CD4-positive, alpha-beta T cell treated with Interleukin-2 at 100 ng/mL for 4 hours (primary cell): ENCODE measurements at regions not wholly inside any gene's neighbourhood (a gene's known extent, or its start where the extent isn't known, plus 50 kb on each side); places are given as distances from the start of the nearest gene placed in this dataset.
"Not testable (repeated sequence)": the region's sequence is repeated elsewhere in the genome, so short reads cannot be mapped to it uniquely, and the experiment has no call there.

Experiments used
- DNase-seq: peaks from one replicate; pipeline ENCODE4 v3.0.0-alpha.2; 2020; ENCODE audit warnings: low spot score

GRCh38 chr10:29751684-29752083 lies 116.9 kb upstream of the SVIL start:
- no peak for DNase-seq

GRCh38 chr10:29751240-29751639 lies 116.5 kb upstream of the SVIL start:
- no peak for DNase-seq

- DNase-seq: no peak
Observed at GRCh38 chr10:29749150-29749549, 114.4 kb upstream of the SVIL start.

- DNase-seq: no peak
Observed at GRCh38 chr10:29748109-29748650, 113.4 kb upstream of the SVIL start.

DNA sequence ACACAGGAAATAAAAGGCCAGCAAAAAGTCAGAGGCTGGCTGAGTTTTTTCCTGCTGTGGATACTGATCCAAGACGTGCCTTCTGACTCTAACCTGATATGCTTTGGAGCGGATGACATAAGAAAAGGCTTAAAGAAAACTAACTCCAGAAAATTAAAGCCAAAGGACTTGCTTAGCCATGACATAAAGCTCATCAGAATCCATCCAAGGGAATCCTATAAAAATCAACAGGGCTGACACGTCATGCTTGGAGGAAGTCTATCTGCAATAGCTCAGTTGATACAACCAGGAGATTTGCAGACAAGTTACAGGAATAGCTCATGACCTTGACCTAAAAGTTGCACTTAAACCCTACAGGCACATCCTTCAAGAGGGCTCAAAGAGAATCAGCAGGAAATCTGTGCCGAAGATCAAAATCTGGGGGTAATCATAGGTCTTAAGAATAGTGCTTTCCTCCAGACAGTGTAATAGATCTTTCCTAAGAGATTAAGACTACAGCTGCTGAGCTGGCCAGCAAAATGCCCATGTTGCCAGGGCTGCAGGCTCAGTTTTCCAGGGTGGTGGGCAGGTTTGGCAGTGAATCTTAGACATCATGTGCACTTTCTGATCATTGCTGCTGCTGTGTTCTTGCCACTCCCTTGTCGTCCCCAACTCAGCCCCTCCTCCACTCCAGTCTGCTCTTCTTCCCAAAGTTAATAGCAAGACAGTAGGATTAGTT lies 111.5 kb upstream of the SVIL start:
- DNase-seq: no peak

DNA sequence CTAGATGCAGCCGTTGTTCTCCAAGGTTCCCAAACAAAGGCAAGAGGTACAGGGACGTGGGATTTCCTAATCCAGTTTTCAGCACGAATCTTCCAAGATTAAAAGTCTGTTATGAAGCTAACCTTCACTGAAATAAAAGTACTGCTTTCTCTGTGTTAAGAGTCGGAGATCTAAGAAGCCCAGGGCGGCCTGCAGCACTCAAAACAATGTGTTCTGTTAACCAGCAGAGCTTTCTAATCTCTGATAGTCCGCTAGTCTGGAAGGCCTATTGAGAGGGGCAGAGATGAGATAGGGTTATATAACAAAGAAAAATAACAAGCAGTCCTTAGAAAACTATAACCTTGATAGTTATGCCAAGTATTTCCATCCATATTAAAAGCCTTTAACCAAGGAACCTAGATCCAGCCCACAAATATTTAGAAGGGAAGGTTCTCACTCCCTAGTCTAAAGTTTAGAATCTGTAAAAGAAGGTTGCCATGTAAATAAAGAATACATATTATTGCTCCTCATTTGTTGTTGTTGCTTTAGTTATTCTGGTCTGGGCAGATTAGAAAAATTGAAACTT lies 106.3 kb upstream of the SVIL start:
- no peak for DNase-seq

GRCh38 chr10:29738341-29738740 lies 103.6 kb upstream of the SVIL start:
- DNase-seq: no peak

GRCh38 chr10:29737074-29737593 lies 102.4 kb upstream of the SVIL start:
- DNase-seq: no peak

DNA sequence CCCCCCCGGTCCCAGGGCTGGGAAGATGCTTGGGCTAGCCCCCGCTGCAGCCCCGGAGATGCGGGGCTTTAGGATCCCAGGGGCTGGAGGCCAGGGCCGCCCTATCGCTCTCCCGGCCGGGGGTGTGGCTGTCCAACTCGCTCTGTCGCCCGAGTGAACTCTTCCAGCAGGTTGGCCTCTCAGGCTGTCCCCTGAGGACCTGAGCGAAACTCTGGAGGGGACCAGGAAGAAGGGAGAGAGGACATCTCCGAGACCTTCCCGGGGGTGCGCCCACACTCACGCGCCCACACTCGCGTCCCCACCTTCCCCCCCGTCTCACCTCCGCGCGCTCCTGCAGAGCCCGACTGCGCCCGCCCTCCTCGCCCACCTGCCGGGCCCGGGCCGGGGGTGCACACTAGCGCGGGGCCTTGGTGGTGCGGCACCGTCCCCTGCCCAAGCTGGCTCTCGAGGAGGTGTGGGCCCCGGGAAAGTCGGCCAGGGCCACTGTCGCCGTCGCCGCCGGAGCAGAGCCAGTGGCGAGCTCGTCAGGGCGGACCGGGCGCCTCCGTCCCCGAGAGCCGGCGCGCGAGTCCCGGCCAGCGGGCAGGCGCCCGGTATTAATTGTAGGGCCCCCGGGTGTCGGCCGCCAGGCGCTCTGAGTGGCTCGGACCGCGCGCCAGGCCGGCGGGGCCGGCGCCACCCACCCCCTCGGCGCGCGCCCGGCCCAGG lies 101.7 kb upstream of the SVIL start:
- no peak for DNase-seq

DNA sequence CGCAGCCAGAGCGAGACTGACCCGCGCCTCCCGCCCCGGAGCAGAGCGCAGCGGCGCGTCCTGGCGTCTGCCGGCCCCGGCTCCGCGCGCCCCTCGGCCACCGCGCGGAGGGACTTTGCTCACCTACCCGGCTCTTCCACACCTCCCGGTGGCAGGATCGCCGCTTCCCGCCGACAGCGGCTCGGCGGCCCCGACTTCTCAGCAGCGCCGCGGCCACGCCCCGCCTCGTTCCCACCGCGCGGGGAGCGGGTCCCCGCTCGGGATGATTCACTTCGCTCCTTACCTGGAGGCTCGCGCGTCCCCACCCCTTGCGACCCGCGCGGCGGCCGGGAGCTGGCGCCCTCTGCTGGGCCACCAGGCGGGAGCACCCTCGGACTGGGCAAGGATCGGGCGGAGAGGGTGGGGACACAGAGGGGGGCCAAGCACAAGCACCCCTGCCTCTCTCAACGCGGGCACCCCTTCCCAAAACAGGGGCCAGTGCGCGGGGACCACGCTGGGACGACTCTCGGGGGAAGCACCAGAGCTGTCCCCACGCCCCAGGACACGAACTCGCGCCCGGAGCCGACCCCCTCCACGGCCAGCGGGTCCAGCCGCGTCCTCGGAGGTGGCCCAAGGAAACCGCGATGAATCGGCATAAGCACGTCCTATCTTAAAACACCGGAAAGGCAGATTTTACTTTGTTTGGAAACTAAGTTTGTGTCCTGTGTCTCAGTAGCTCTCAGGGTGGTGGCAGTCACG lies 101.0 kb upstream of the SVIL start:
- peak; percentile 89 for DNase-seq

DNA sequence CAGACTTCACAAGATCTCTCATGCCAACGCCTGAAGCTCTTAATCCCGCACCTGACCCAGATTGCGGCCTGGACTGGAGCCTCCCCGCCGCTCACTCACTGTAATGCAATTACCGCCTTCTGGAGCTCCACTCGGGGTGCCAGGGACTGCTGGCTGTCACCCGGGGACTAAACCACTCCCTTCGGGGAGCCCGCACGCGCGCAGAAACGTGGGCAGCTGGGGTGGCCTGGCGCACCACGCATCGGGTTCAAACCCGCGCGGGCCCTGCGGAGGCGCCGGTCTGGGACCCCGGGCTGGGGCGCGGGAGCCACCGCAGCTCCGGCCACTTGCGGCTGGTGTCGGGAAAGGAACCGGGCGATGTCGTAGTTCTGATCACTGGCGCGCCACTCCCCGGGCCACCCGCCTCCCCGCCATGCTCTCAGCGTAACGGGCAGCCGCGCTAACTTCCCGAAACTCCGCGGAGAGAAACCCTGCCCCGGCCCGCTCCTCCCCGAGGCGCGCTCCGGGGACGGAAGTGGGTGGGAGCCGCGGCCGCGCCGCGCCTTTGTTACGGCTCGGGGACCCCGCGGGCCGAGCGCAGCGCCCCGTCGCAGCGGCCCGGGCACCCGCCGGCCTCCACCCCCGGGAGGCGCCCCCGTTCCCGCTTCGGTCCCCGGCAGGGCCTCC lies 100.3 kb upstream of the SVIL start:
- peak; percentile 53 for DNase-seq

DNA sequence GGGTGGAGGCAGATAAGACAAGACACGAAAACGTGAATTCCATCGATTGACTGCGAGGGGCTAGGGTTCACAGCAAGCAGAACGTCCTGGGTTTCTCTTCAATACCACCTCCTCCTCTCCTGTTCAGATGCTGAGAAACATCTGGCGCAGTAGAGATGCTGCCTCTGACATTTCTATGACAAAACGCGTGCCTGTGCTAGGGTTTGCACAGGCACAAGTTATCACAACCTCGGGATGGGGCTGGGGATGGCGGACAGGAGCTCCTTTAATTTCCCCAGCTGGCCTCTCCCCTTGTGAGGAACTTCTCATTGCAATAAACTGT lies 99.8 kb upstream of the SVIL start:
- DNase-seq: no peak

GRCh38 chr10:29733323-29733722 lies 98.6 kb upstream of the SVIL start:
- no peak for DNase-seq

- DNase-seq: no peak
Observed at GRCh38 chr10:29732918-29733317, 98.1 kb upstream of the SVIL start.

- no peak for DNase-seq
Observed at GRCh38 chr10:29731760-29732159, 97.0 kb upstream of the SVIL start.

DNA sequence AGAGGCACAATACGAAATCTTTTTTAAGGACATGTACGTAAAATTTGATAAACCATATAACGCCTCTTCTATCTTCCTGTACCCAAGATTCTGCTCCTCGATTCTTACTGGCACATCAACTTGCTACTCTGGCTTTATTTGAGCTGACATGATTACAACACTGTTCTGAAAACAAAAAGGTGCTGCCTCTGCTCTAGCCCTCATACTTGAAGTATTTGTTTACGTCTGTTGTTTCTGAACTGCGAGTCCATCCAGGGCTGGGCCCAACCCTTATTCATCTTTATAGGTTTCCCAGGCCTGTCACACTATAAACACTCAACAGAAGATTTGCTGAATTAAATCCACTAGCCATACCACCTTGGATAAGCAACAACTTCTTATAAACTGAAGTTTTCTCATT lies 96.2 kb upstream of the SVIL start:
- DNase-seq: no peak

DNA sequence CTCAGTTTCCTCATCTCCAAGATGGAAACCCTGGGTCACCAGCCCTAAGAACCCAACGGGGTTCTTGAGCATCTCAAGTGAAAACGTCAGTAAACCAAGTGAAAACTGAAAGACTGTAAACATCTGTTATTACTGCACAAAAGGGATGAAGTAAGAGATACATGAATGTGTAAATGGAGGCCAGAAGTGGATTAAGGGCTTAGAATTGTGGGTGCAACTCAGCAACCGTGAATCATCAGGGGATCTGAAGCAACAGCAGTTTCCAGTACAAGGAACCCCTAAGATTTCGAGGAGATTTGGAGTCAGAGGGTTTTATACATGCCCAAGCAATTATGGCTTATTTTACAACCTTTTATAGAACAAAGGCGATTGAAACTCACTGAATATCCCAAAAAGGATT lies 95.7 kb upstream of the SVIL start:
- no peak for DNase-seq

- no peak for DNase-seq
Observed at GRCh38 chr10:29728541-29729049, 93.8 kb upstream of the SVIL start.

DNA sequence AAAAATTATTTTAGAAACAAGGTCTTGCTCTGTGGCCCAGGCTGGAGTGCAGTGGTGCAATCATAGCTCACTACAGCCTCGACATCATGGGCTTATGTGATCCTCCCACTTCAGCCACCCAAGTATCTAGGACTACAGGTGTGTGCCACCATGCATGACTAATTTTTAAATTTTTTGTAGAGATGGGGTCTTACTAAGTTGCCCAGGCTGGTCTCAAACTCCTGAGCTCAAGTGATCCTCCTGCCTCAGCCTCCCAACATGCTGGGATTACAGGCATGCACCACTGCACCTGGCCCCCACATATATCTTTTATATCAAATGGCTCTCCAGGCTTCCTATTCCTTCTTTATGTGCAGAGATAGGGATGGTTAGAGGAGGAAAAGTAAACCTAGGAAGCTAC lies 91.2 kb upstream of the SVIL start:
- DNase-seq: not testable (repeated sequence)

- no peak for DNase-seq
Observed at GRCh38 chr10:29725133-29725720, 90.5 kb upstream of the SVIL start.

GRCh38 chr10:29723726-29724125 lies 89.0 kb upstream of the SVIL start:
- DNase-seq: no peak
